ENCODE measurements at regions not wholly inside any gene's neighbourhood (a gene's known extent, or its start where the extent isn't known, plus 50 kb on each side); places are given as distances from the start of the nearest gene placed in this dataset.

- TF ChIP-seq CTCF (IDR thresholded peaks at IDR 0.05), result no peak
- TF ChIP-seq EZH2 (IDR thresholded peaks at IDR 0.05; ENCODE audit: borderline replicate concordance, insufficient read depth, low read depth, low read length, poor library complexity, severe bottlenecking), result no peak
Observed at GRCh38 chr3:167114619-167115018, 265.5 kb downstream of the ZBBX start.
